ENCODE measurements at regions not wholly inside any gene's neighbourhood (a gene's known extent, or its start where the extent isn't known, plus 50 kb on each side); places are given as distances from the start of the nearest gene placed in this dataset.

DNA sequence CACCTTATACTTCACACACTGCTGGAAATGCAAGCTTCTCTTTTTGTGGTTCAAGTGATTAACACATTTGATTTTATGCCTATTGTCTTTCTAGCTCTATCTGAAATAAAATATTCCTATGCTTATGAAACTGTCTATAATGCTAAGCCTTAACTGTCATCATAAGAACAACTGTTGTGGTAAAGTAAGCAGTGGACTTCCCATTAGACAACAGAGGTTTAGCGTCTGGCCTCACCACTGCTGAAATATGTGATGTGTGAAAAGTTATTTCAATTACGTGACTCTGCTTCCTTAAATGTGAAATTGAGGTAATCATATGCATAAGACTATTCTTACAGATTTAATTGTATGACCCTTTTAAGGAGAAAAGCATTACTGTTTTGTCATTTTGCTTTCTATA is 140.2 kb upstream of the LYSMD4 start:
- TF ChIP-seq, protein P1, sequence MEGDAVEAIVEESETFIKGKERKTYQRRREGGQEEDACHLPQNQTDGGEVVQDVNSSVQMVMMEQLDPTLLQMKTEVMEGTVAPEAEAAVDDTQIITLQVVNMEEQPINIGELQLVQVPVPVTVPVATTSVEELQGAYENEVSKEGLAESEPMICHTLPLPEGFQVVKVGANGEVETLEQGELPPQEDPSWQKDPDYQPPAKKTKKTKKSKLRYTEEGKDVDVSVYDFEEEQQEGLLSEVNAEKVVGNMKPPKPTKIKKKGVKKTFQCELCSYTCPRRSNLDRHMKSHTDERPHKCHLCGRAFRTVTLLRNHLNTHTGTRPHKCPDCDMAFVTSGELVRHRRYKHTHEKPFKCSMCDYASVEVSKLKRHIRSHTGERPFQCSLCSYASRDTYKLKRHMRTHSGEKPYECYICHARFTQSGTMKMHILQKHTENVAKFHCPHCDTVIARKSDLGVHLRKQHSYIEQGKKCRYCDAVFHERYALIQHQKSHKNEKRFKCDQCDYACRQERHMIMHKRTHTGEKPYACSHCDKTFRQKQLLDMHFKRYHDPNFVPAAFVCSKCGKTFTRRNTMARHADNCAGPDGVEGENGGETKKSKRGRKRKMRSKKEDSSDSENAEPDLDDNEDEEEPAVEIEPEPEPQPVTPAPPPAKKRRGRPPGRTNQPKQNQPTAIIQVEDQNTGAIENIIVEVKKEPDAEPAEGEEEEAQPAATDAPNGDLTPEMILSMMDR (IDR thresholded peaks at IDR 0.05 in 2 of 3, conservative IDR thresholded peaks at IDR 0.05 in 1 of 3; ENCODE audit: insufficient read depth in 2 of 3, low read depth in 1 of 3, low read length in 3 of 3): no peak
- TF ChIP-seq SPI1 (IDR thresholded peaks at IDR 0.05; ENCODE audit: borderline replicate concordance, low read depth, low read length) (no peak), SNIP1 (IDR thresholded peaks at IDR 0.05; ENCODE audit: low read depth) (no peak), POLR2A (conservative IDR thresholded peaks at IDR 0.05) (no peak), CEBPG (CRISPR knock-in tag; IDR thresholded peaks at IDR 0.05) (no peak), CEBPG (tag; conservative IDR thresholded peaks at IDR 0.05 in 1 of 2, IDR thresholded peaks at IDR 0.05 in 1 of 2) (no peak), TSC22D4 (tag; IDR thresholded peaks at IDR 0.05) (no peak), HIVEP1 (CRISPR knock-in tag; IDR thresholded peaks at IDR 0.05) (no peak), ZKSCAN1 (IDR thresholded peaks at IDR 0.05; ENCODE audit: low read depth, low read length) (no peak)
- TF ChIP-seq, protein P2, sequence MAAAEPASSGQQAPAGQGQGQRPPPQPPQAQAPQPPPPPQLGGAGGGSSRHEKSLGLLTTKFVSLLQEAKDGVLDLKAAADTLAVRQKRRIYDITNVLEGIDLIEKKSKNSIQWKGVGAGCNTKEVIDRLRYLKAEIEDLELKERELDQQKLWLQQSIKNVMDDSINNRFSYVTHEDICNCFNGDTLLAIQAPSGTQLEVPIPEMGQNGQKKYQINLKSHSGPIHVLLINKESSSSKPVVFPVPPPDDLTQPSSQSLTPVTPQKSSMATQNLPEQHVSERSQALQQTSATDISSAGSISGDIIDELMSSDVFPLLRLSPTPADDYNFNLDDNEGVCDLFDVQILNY (CRISPR knock-in tag; IDR thresholded peaks at IDR 0.05): no peak
- TF ChIP-seq, protein P3, sequence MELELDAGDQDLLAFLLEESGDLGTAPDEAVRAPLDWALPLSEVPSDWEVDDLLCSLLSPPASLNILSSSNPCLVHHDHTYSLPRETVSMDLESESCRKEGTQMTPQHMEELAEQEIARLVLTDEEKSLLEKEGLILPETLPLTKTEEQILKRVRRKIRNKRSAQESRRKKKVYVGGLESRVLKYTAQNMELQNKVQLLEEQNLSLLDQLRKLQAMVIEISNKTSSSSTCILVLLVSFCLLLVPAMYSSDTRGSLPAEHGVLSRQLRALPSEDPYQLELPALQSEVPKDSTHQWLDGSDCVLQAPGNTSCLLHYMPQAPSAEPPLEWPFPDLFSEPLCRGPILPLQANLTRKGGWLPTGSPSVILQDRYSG (tag; conservative IDR thresholded peaks at IDR 0.05; ENCODE audit: low read depth): no peak
